ENCODE measurements at regions not wholly inside any gene's neighbourhood (a gene's known extent, or its start where the extent isn't known, plus 50 kb on each side); places are given as distances from the start of the nearest gene placed in this dataset.
"Not testable (repeated sequence)": the region's sequence is repeated elsewhere in the genome, so short reads cannot be mapped to it uniquely, and the experiment has no call there.

GRCh38 chr3:177693616-177694264, 496.5 kb upstream of the TBL1XR1 start:
- ATAC-seq (no peak), DNase-seq (no peak)
- H3K4me3 Mint-ChIP-seq, result no peak overlapping the region
- H3K4me1 Mint-ChIP-seq (ENCODE audit: low read depth), result peaks cover 8% of the 10 kb centered on the region
- H3K36me3 Mint-ChIP-seq (ENCODE audit: low read depth), result no peaks in the 10 kb centered on the region
- POLR2A ChIA-PET, result no interaction called here
- no peak overlapping the region for H3K27ac Mint-ChIP-seq
- CTCF ChIA-PET, result interaction anchor here (1.1 to 1.6 kb wide), 2 partner anchors 13 to 17 kb away, joined by 3 read pairs; no protein-coding TSS in a partner anchor
- H3K27me3 Mint-ChIP-seq (ENCODE audit: low read depth), result no peaks in the 10 kb centered on the region
- H3K9me3 Mint-ChIP-seq (ENCODE audit: insufficient read depth), result peaks cover 4% of the 10 kb centered on the region

GRCh38 chr3:177694316-177694715, 497.0 kb upstream of the TBL1XR1 start:
- no peak overlapping the region for H3K27ac Mint-ChIP-seq

GRCh38 chr3:177694951-177695350, 497.7 kb upstream of the TBL1XR1 start:
- H3K27me3 Mint-ChIP-seq (ENCODE audit: low read depth), result no peaks in the 10 kb centered on the region
- peaks cover 8% of the 10 kb centered on the region for H3K4me1 Mint-ChIP-seq (ENCODE audit: low read depth)
- H3K9me3 Mint-ChIP-seq (ENCODE audit: insufficient read depth), result peaks cover 4% of the 10 kb centered on the region
- CTCF ChIA-PET, result no interaction called here
- no peak overlapping the region for H3K27ac Mint-ChIP-seq
- DNase-seq, result no peak
- no peaks in the 10 kb centered on the region for H3K36me3 Mint-ChIP-seq (ENCODE audit: low read depth)
- no peak overlapping the region for H3K4me3 Mint-ChIP-seq
- POLR2A ChIA-PET, result no interaction called here
- no peak for ATAC-seq

More at GRCh38 chr3:177694316-177694715, 497.0 kb upstream of the TBL1XR1 start:
- CTCF ChIA-PET, result interaction anchor here (1.6 kb wide), 1 partner anchor 16 kb away, joined by 3 read pairs; no protein-coding TSS in a partner anchor
- Mint-ChIP-seq H3K36me3 (ENCODE audit: low read depth) (no peaks in the 10 kb centered on the region), H3K27me3 (ENCODE audit: low read depth) (no peaks in the 10 kb centered on the region), H3K9me3 (ENCODE audit: insufficient read depth) (peaks cover 4% of the 10 kb centered on the region), H3K4me3 (no peak overlapping the region), H3K4me1 (ENCODE audit: low read depth) (peaks cover 8% of the 10 kb centered on the region)
- ATAC-seq (no peak), DNase-seq (no peak)
- POLR2A ChIA-PET, result no interaction called here

- H3K27me3 Mint-ChIP-seq (ENCODE audit: low read depth), result no peaks in the 10 kb centered on the region
- POLR2A ChIA-PET, result no interaction called here
- DNase-seq, result no peak
- H3K4me1 Mint-ChIP-seq (ENCODE audit: low read depth), result no peaks in the 10 kb centered on the region
- H3K9me3 Mint-ChIP-seq (ENCODE audit: insufficient read depth), result peaks cover 4% of the 10 kb centered on the region
- no peak for ATAC-seq
- CTCF ChIA-PET, result no interaction called here
- no peak overlapping the region for H3K27ac Mint-ChIP-seq
- no peak overlapping the region for H3K4me3 Mint-ChIP-seq
- no peaks in the 10 kb centered on the region for H3K36me3 Mint-ChIP-seq (ENCODE audit: low read depth)
These were observed 502.8 kb upstream of the TBL1XR1 start for GRCh38 chr3:177700117-177700516.

GRCh38 chr3:177703788-177704187, 506.5 kb upstream of the TBL1XR1 start:
- Mint-ChIP-seq H3K4me3 (no peak overlapping the region), H3K36me3 (ENCODE audit: low read depth) (no peaks in the 10 kb centered on the region), H3K9me3 (ENCODE audit: insufficient read depth) (no peaks in the 10 kb centered on the region), H3K4me1 (ENCODE audit: low read depth) (no peaks in the 10 kb centered on the region), H3K27me3 (ENCODE audit: low read depth) (no peaks in the 10 kb centered on the region), H3K27ac (no peak overlapping the region)
- ATAC-seq (no peak), DNase-seq (no peak)
- CTCF ChIA-PET, result no interaction called here
- POLR2A ChIA-PET, result no interaction called here

- POLR2A ChIA-PET, result no interaction called here
These were observed 508.9 kb upstream of the TBL1XR1 start for GRCh38 chr3:177705976-177706823.

GRCh38 chr3:177709470-177709869, 512.2 kb upstream of the TBL1XR1 start:
- H3K4me1 Mint-ChIP-seq (ENCODE audit: low read depth); H3K9me3 Mint-ChIP-seq (ENCODE audit: insufficient read depth); H3K27me3 Mint-ChIP-seq (ENCODE audit: low read depth); POLR2A ChIA-PET; DNase-seq; H3K36me3 Mint-ChIP-seq (ENCODE audit: low read depth); H3K4me3 Mint-ChIP-seq; H3K27ac Mint-ChIP-seq; ATAC-seq: not testable (repeated sequence)
- CTCF ChIA-PET, result interaction anchor here (0.7 kb wide), 1 partner anchor 158 kb away, joined by 3 read pairs; no protein-coding TSS in a partner anchor

More at GRCh38 chr3:177705976-177706823, 508.9 kb upstream of the TBL1XR1 start:
- Mint-ChIP-seq H3K4me1 (ENCODE audit: low read depth) (no peaks in the 10 kb centered on the region), H3K9me3 (ENCODE audit: insufficient read depth) (no peaks in the 10 kb centered on the region), H3K27ac (no peak overlapping the region), H3K36me3 (ENCODE audit: low read depth) (no peaks in the 10 kb centered on the region), H3K4me3 (no peak overlapping the region), H3K27me3 (ENCODE audit: low read depth) (no peaks in the 10 kb centered on the region)
- CTCF ChIA-PET, result interaction anchor here (0.7 kb wide), 1 partner anchor 176 kb away, joined by 4 read pairs; no protein-coding TSS in a partner anchor
- ATAC-seq (no peak), DNase-seq (no peak)

- ATAC-seq (no peak), DNase-seq (no peak)
- Mint-ChIP-seq H3K4me3 (no peak overlapping the region), H3K4me1 (ENCODE audit: low read depth) (no peaks in the 10 kb centered on the region), H3K9me3 (ENCODE audit: insufficient read depth) (no peaks in the 10 kb centered on the region), H3K27ac (no peak overlapping the region), H3K27me3 (ENCODE audit: low read depth) (no peaks in the 10 kb centered on the region), H3K36me3 (ENCODE audit: low read depth) (no peaks in the 10 kb centered on the region)
- ChIA-PET POLR2A (no interaction called here), CTCF (interaction anchor here (0.7 kb wide), 1 partner anchor 17 kb away, joined by 3 read pairs; no protein-coding TSS in a partner anchor)
These were observed 513.2 kb upstream of the TBL1XR1 start for GRCh38 chr3:177710506-177710905.

- no peak for ATAC-seq
- CTCF ChIA-PET, result no interaction called here
- no peaks in the 10 kb centered on the region for H3K27me3 Mint-ChIP-seq (ENCODE audit: low read depth)
These were observed 514.4 kb upstream of the TBL1XR1 start for GRCh38 chr3:177711637-177712036.

GRCh38 chr3:177713928-177714900, 516.9 kb upstream of the TBL1XR1 start:
- ATAC-seq (no peak), DNase-seq (no peak)
- no peak overlapping the region for H3K4me3 Mint-ChIP-seq
- H3K36me3 Mint-ChIP-seq (ENCODE audit: low read depth), result no peaks in the 10 kb centered on the region
- POLR2A ChIA-PET, result interaction anchor here (0.6 kb wide), 1 partner anchor 36 kb away, joined by 3 read pairs; no protein-coding TSS in a partner anchor
- no peaks in the 10 kb centered on the region for H3K27me3 Mint-ChIP-seq (ENCODE audit: low read depth)
- CTCF ChIA-PET, result no interaction called here
- no peak overlapping the region for H3K27ac Mint-ChIP-seq
- H3K9me3 Mint-ChIP-seq (ENCODE audit: insufficient read depth), result no peaks in the 10 kb centered on the region
- H3K4me1 Mint-ChIP-seq (ENCODE audit: low read depth), result no peaks in the 10 kb centered on the region

More at GRCh38 chr3:177711637-177712036, 514.4 kb upstream of the TBL1XR1 start:
- H3K27ac Mint-ChIP-seq, result no peak overlapping the region
- DNase-seq, result no peak
- POLR2A ChIA-PET, result interaction anchor here (0.6 kb wide), 1 partner anchor 1038 kb away, joined by 3 read pairs; no protein-coding TSS in a partner anchor
- H3K36me3 Mint-ChIP-seq (ENCODE audit: low read depth), result no peaks in the 10 kb centered on the region
- no peaks in the 10 kb centered on the region for H3K9me3 Mint-ChIP-seq (ENCODE audit: insufficient read depth)
- H3K4me3 Mint-ChIP-seq, result no peak overlapping the region
- H3K4me1 Mint-ChIP-seq (ENCODE audit: low read depth), result no peaks in the 10 kb centered on the region

GRCh38 chr3:177714945-177715344, 517.7 kb upstream of the TBL1XR1 start:
- Mint-ChIP-seq H3K9me3 (ENCODE audit: insufficient read depth) (no peaks in the 10 kb centered on the region), H3K4me3 (no peak overlapping the region), H3K4me1 (ENCODE audit: low read depth) (no peaks in the 10 kb centered on the region), H3K27ac (no peak overlapping the region), H3K36me3 (ENCODE audit: low read depth) (no peaks in the 10 kb centered on the region), H3K27me3 (ENCODE audit: low read depth) (no peaks in the 10 kb centered on the region)
- ChIA-PET CTCF (no interaction called here), POLR2A (no interaction called here)
- ATAC-seq (no peak), DNase-seq (no peak)
